IMR-90 (cell line): ENCODE measurements at regions not wholly inside any gene's neighbourhood (a gene's known extent, or its start where the extent isn't known, plus 50 kb on each side); places are given as distances from the start of the nearest gene placed in this dataset.
A peak's percentile ranks its signal among the peaks of the same experiment; 100 is the strongest.

Experiments
- ATAC-seq: fragments of 200-7000 bp; cut with Tn5 transposase; 2 replicates; pipeline ENCODE4 v1.9.1; 2020; ENCODE audit warnings: low read depth, mild to moderate bottlenecking, moderate library complexity
- BruUV-seq: library from RNA; stranded (reverse); fragments of 400-500 nt; replicated peaks from 2 replicates; lab custom pipeline; 2021; lab: Mats Ljungman, UMichigan
- CTCF ChIA-PET: fragments of 300-600 bp; formaldehyde crosslinking; extraction: SDS; loops from one replicate; lab custom pipeline; 2021; ENCODE audit warnings: antibody characterized with exemption; lab: Yijun Ruan, JAX
- POLR2A ChIA-PET: fragments of 300-600 bp; sonication (Branson Sonifier 250); formaldehyde crosslinking; loops from one replicate; lab custom pipeline; 2022; ENCODE audit warnings: antibody characterized with exemption; ENCODE audit not compliant: unreplicated experiment; lab: Charles Lee
- DNase-seq: peaks from one replicate; pipeline ENCODE4 v3.0.0; 2013
- H2AFZ ChIP-seq: replicated peaks from 2 replicates; pipeline ENCODE3; 2013; ENCODE audit warnings: low read length, mild to moderate bottlenecking; ENCODE audit not compliant: poor library complexity
- H2AK5ac ChIP-seq: 2 replicates; pipeline ENCODE4 v1.6.1; 2013; ENCODE audit warnings: low read depth, low read length, inconsistent platforms
- H2AK9ac ChIP-seq: replicated peaks from 2 replicates; pipeline ENCODE3; 2013; ENCODE audit warnings: mild to moderate bottlenecking, low read depth, low read length, moderate library complexity; ENCODE audit not compliant: poor library complexity
- H2BK120ac ChIP-seq: 2 replicates; pipeline ENCODE4 v1.6.1; 2013; ENCODE audit warnings: low read depth, low read length, inconsistent platforms
- H2BK15ac ChIP-seq: 3 replicates; pipeline ENCODE4 v1.6.1; 2013; ENCODE audit warnings: low read depth, low read length, inconsistent platforms
- H2BK20ac ChIP-seq: 2 replicates; pipeline ENCODE4 v1.6.1; 2013; ENCODE audit warnings: low read depth, mild to moderate bottlenecking, inconsistent platforms, low read length, moderate library complexity
- H2BK5ac ChIP-seq: 2 replicates; pipeline ENCODE4 v1.6.1; 2013; ENCODE audit warnings: mild to moderate bottlenecking, low read depth, low read length, inconsistent platforms; ENCODE audit not compliant: poor library complexity, severe bottlenecking
- H3K14ac ChIP-seq: replicated peaks from 2 replicates; pipeline ENCODE4 v1.6.1; 2013; ENCODE audit warnings: low read depth, low read length, inconsistent platforms
- H3K18ac ChIP-seq: 2 replicates; pipeline ENCODE4 v1.6.1; 2013; ENCODE audit warnings: low read depth, low read length, control low read depth
- H3K23ac ChIP-seq: 2 replicates; pipeline ENCODE4 v1.6.1; 2013; ENCODE audit warnings: low read depth, low read length, inconsistent platforms
- H3K27ac ChIP-seq: 2 replicates; pipeline ENCODE4 v1.5.1; 2013; ENCODE audit warnings: mild to moderate bottlenecking, control low read depth, low read length; ENCODE audit not compliant: insufficient read depth
- H3K27me3 ChIP-seq: 2 replicates; pipeline ENCODE4 v1.6.1; 2013; ENCODE audit warnings: low read length; ENCODE audit not compliant: control insufficient read depth, insufficient read depth
- H3K36me3 ChIP-seq: 2 replicates; pipeline ENCODE4 v1.6.1; 2013; ENCODE audit warnings: low read length, mixed read lengths; ENCODE audit not compliant: control insufficient read depth, insufficient read depth
- H3K4ac ChIP-seq: 2 replicates; pipeline ENCODE4 v1.6.1; 2013; ENCODE audit warnings: low read depth, low read length, inconsistent platforms
- H3K4me1 ChIP-seq: 2 replicates; pipeline ENCODE4 v1.6.1; 2013; ENCODE audit warnings: low read length, mixed read lengths; ENCODE audit not compliant: control insufficient read depth, insufficient read depth
- H3K4me2 ChIP-seq: 2 replicates; pipeline ENCODE4 v1.6.1; 2013; ENCODE audit warnings: low read depth, mild to moderate bottlenecking, control low read depth, low read length, moderate library complexity
- H3K4me3 ChIP-seq: 2 replicates; pipeline ENCODE4 v1.5.1; 2013; ENCODE audit warnings: low read depth, mild to moderate bottlenecking, control low read depth, low read length, moderate library complexity; ENCODE audit not compliant: insufficient read depth
- H3K56ac ChIP-seq: 2 replicates; pipeline ENCODE4 v1.6.1; 2013; ENCODE audit warnings: low read length, inconsistent platforms; ENCODE audit not compliant: insufficient read depth; ENCODE audit errors: extremely low read depth
- H3K79me1 ChIP-seq, 2 experiments: 2 replicates each; pipeline ENCODE4 v1.6.1; 2013; ENCODE audit warnings: low read length in 2 of 2, inconsistent platforms in 1 of 2, low read depth in 1 of 2
- H3K9ac ChIP-seq: 2 replicates; pipeline ENCODE4 v1.6.1; 2013; ENCODE audit warnings: low read depth, low read length, control low read depth
- H3K9me1 ChIP-seq: 2 replicates; pipeline ENCODE4 v1.6.1; 2013; ENCODE audit warnings: low read length, inconsistent platforms; ENCODE audit not compliant: insufficient read depth
- H3K9me3 ChIP-seq: 2 replicates; pipeline ENCODE4 v1.6.1; 2013; ENCODE audit warnings: low read length; ENCODE audit not compliant: control insufficient read depth, insufficient read depth
- H4K20me1 ChIP-seq: 2 replicates; pipeline ENCODE4 v1.6.1; 2013; ENCODE audit warnings: low read length, inconsistent platforms; ENCODE audit not compliant: insufficient read depth
- H4K5ac ChIP-seq: 2 replicates; pipeline ENCODE4 v1.6.1; 2013; ENCODE audit warnings: mild to moderate bottlenecking, low read depth, low read length, control low read depth
- H4K8ac ChIP-seq, 2 experiments: 2 replicates each; pipeline ENCODE4 v1.6.1; 2013; ENCODE audit warnings: low read depth in 2 of 2, low read length in 2 of 2, control low read depth in 1 of 2, inconsistent platforms in 1 of 2
- H4K91ac ChIP-seq: 2 replicates; pipeline ENCODE4 v1.6.1; 2013; ENCODE audit warnings: low read depth, low read length, inconsistent platforms; ENCODE audit not compliant: insufficient read depth
- MAZ ChIP-seq: IDR thresholded peaks from 2 replicates; pipeline ENCODE4 v1.6.1; 2012; ENCODE audit warnings: low read depth, mild to moderate bottlenecking, low read length, improper control_type of control experiment, moderate library complexity, borderline replicate concordance
- RAD21 ChIP-seq: IDR thresholded peaks from 2 replicates; pipeline ENCODE4 v1.6.1; 2012; ENCODE audit warnings: low read length, improper control_type of control experiment
- RFX5 ChIP-seq: IDR thresholded peaks from 2 replicates; pipeline ENCODE4 v1.8.0; 2012; ENCODE audit warnings: low read depth, mild to moderate bottlenecking, low read length, moderate library complexity
- WGBS, 2 experiments: methylation state at CpG; one replicate each; pipeline versions ENCODE4 v1.1.5 to v1.1.7; 2013; ENCODE audit warnings: missing lambda C conversion rate in 2 of 2; ENCODE audit not compliant: insufficient read length in 1 of 2; ENCODE audit errors: extremely low coverage in 2 of 2; 5-methylcytosine and 5-hydroxymethylcytosine counted together
- dilution Hi-C: fragments of 300-500 bp; cut with HindIII; formaldehyde crosslinking; loops from one replicate; pipeline ENCODE4 v1.14.3; 2018; ENCODE audit warnings: low sequenced_read_pairs; ENCODE audit not compliant: unreplicated experiment
- in situ Hi-C: fragments of 300-500 bp; cut with MboI; formaldehyde crosslinking; loops from 3 replicates; pipeline ENCODE4 v1.14.3; 2019; ENCODE audit warnings: low sequenced_read_pairs, inconsistent platforms, mixed read lengths
- intact Hi-C: fragments of 100-400 bp; cut with micrococcal nuclease; formaldehyde crosslinking; loops from 2 replicates; pipeline ENCODE4 v1.10.0; 2022
- TF ChIP-seq, protein P1 (sequence below): fragments of 150-350 bp; IDR thresholded peaks from 2 replicates; pipeline ENCODE4 v1.6.1; 2017; ENCODE audit warnings: mild to moderate bottlenecking, antibody characterized with exemption, low read length, low read depth

DNA sequence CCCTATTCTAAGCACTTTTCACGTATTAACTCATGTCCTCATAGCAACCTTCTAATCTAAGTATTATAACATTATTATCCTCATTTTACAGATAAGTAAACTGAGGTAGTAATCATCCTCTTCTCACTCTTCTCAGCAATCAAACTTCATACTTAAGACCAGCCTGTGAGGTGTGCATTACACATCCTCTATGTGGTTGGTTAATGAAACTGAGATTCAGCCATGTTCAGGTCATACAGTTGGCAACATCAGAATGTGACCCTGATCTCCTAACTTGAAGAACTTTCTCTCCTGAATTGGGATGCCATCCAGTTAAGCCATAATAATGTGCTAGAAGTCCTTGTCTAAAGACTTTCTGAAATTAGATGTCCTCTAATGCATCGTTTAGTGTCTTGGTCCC lies 275.1 kb upstream of the ANKRD55 start:
- Histone ChIP-seq H3K27me3 (no peaks in the 10 kb centered on the region), H3K4me2 (no peak overlapping the region), H4K91ac (no peak overlapping the region), H2BK120ac (no peak overlapping the region), H3K9ac (no peak overlapping the region), H3K27ac (no peak overlapping the region), H3K23ac (0 out of 2 replicates have a peak overlapping the region, but pooled peaks have one; percentile 24), H3K36me3 (no peaks in the 10 kb centered on the region), H2AK9ac (no peak overlapping the region), H3K79me1 (no peaks in the 10 kb centered on the region), H2AFZ (no peak overlapping the region), H3K4me1 (no peaks in the 10 kb centered on the region), H3K4ac (no peak overlapping the region), H2BK5ac (no peak overlapping the region), H3K56ac (no peak overlapping the region), H3K9me3 (peaks cover 3% of the 10 kb centered on the region; the same call in 1 of the 2 replicates), H3K14ac (no peak overlapping the region), H3K9me1 (0 out of 2 replicates have a peak, but pooled peaks cover 7% of the 10 kb centered on the region), H2BK15ac (0 out of 3 replicates have a peak overlapping the region, but pooled peaks have one; percentile 15), H4K8ac (no peak overlapping the region), H3K18ac (no peak overlapping the region), H3K4me3 (no peak overlapping the region), H2AK5ac (no peak overlapping the region), H4K5ac (no peak overlapping the region), H2BK20ac (0 out of 2 replicates have a peak overlapping the region, but pooled peaks have one; percentile 21), H4K20me1 (no peaks in the 10 kb centered on the region)
- CTCF ChIA-PET = no interaction called here
- ATAC-seq = no peak
- TF ChIP-seq, protein P1, sequence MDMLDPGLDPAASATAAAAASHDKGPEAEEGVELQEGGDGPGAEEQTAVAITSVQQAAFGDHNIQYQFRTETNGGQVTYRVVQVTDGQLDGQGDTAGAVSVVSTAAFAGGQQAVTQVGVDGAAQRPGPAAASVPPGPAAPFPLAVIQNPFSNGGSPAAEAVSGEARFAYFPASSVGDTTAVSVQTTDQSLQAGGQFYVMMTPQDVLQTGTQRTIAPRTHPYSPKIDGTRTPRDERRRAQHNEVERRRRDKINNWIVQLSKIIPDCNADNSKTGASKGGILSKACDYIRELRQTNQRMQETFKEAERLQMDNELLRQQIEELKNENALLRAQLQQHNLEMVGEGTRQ = no peak
- TF ChIP-seq MAZ = no peak
- TF ChIP-seq RFX5 = no peak
- no peak for TF ChIP-seq RAD21
- dilution Hi-C loops (no loop called here), intact Hi-C loops (loop anchor here (5.0 kb wide), 1 partner anchor 99 kb away; no protein-coding TSS in a partner anchor), in situ Hi-C loops (no loop called here)
- no peak for DNase-seq
- POLR2A ChIA-PET = no interaction called here
- BruUV-seq = no TSS peak
- WGBS, 2 experiments = 100% methylated on average over 1 of the region's 2 CpGs; no CpG with 5 or more reads in 1 of the 2 experiments
